Tibial nerve (tissue), 4 donors: ENCODE measurements at regions not wholly inside any gene's neighbourhood (a gene's known extent, or its start where the extent isn't known, plus 50 kb on each side); places are given as distances from the start of the nearest gene placed in this dataset.

Experiments used
- EP300 ChIP-seq, 2 donors: sonication (generic); formaldehyde crosslinking; IDR thresholded peaks; one replicate each; pipeline ENCODE4 v1.6.1; 2017; ENCODE audit warnings: antibody characterized with exemption in 2 of 2, mild to moderate bottlenecking in 1 of 2
- POLR2A ChIP-seq, 2 donors: fragments of 450-650 bp; IDR thresholded peaks; one replicate each; pipeline ENCODE4 v1.6.1; 2017; ENCODE audit warnings: antibody characterized with exemption in 2 of 2, mild to moderate bottlenecking in 2 of 2, moderate library complexity in 2 of 2
- TF ChIP-seq, protein P1 (sequence below), 5 experiments: fragments of 200-600 bp in 3 of 5; fragments of 450-650 bp in 2 of 5; sonication (generic) in 3 of 5; IDR thresholded peaks; one replicate each; pipeline ENCODE4 v1.5.1; 2016 to 2019; ENCODE audit warnings: antibody characterized with exemption in 5 of 5, mild to moderate bottlenecking in 3 of 5, moderate library complexity in 2 of 5

DNA sequence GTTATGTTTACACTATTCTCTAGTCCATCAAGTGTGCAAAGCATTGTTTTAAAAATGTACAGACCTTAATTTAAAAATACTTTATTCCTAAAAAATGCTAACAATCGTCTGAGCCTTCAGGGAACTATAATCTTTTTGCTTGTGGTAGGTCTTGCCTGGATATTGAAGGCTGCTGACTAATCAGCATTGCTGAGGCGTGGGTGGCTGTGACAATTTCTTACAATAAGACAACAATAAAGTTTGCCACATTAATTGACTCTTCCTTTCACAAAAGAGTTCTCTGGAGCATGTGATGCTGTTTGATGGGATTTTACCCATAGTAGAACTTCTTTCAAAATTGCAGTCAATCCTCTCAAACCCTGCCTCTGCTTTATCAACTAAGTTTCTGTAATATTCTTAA is 384.0 kb upstream of the TGFBR2 start:
- TF ChIP-seq, protein P1, sequence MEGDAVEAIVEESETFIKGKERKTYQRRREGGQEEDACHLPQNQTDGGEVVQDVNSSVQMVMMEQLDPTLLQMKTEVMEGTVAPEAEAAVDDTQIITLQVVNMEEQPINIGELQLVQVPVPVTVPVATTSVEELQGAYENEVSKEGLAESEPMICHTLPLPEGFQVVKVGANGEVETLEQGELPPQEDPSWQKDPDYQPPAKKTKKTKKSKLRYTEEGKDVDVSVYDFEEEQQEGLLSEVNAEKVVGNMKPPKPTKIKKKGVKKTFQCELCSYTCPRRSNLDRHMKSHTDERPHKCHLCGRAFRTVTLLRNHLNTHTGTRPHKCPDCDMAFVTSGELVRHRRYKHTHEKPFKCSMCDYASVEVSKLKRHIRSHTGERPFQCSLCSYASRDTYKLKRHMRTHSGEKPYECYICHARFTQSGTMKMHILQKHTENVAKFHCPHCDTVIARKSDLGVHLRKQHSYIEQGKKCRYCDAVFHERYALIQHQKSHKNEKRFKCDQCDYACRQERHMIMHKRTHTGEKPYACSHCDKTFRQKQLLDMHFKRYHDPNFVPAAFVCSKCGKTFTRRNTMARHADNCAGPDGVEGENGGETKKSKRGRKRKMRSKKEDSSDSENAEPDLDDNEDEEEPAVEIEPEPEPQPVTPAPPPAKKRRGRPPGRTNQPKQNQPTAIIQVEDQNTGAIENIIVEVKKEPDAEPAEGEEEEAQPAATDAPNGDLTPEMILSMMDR (IDR thresholded peaks at IDR 0.05) = no peak
- TF ChIP-seq POLR2A (IDR thresholded peaks at IDR 0.05) (no peak), EP300 (IDR thresholded peaks at IDR 0.05) (no peak)
